Body of pancreas (tissue), 4 donors: ENCODE measurements at regions not wholly inside any gene's neighbourhood (a gene's known extent, or its start where the extent isn't known, plus 50 kb on each side); places are given as distances from the start of the nearest gene placed in this dataset.

ENCODE experiments used
- CTCF ChIP-seq, 7 experiments: fragments of 450-650 bp in 4 of 7; fragments of 200-600 bp in 3 of 7; sonication (generic) in 3 of 7; IDR thresholded peaks; one replicate each; pipeline ENCODE4 v1.5.1; 2016 to 2019; ENCODE audit warnings: antibody characterized with exemption in 7 of 7
- POLR2A ChIP-seq, 3 donors: fragments of 450-650 bp; IDR thresholded peaks; one replicate each; pipeline ENCODE4 v1.6.1; 2016; ENCODE audit warnings: antibody characterized with exemption in 3 of 3, mild to moderate bottlenecking in 2 of 3

GRCh38 chr5:52660621-52661020, 127.1 kb upstream of the ITGA1 start:
- no peak for TF ChIP-seq CTCF (IDR thresholded peaks at IDR 0.05)
- no peak for TF ChIP-seq POLR2A (IDR thresholded peaks at IDR 0.05)
